HEK293T (cell line): ENCODE measurements at regions not wholly inside any gene's neighbourhood (a gene's known extent, or its start where the extent isn't known, plus 50 kb on each side); places are given as distances from the start of the nearest gene placed in this dataset.

Experiments used
- BHLHE40 ChIP-seq: fragments of 450-650 bp; IDR thresholded peaks from 2 replicates; pipeline ENCODE4 v1.6.1; 2016; ENCODE audit warnings: mild to moderate bottlenecking, moderate library complexity, borderline replicate concordance
- ELF4 ChIP-seq: fragments of 450-650 bp; IDR thresholded peaks from 2 replicates; pipeline ENCODE4 v1.6.1; 2017; ENCODE audit warnings: antibody characterized with exemption
- FOXM1 ChIP-seq: fragments of 450-650 bp; IDR thresholded peaks from 2 replicates; pipeline ENCODE4 v1.6.1; 2017; ENCODE audit warnings: mild to moderate bottlenecking, borderline replicate concordance
- L3MBTL2 ChIP-seq: fragments of 450-650 bp; conservative IDR thresholded peaks from 2 replicates; pipeline ENCODE4 v1.6.1; 2016; ENCODE audit warnings: mild to moderate bottlenecking
- NFRKB ChIP-seq: fragments of 450-650 bp; IDR thresholded peaks from 2 replicates; pipeline ENCODE4 v1.6.1; 2016; ENCODE audit warnings: mild to moderate bottlenecking, moderate library complexity
- ZNF384 ChIP-seq: fragments of 450-650 bp; IDR thresholded peaks from 2 replicates; pipeline ENCODE4 v1.6.1; 2016

- TF ChIP-seq ELF4 (no peak), ZNF384 (no peak), L3MBTL2 (no peak), BHLHE40 (no peak), FOXM1 (no peak), NFRKB (no peak)
These were observed 345.6 kb downstream of the GPAM start for GRCh38 chr10:111837985-111838384.
